ENCODE measurements at regions not wholly inside any gene's neighbourhood (a gene's known extent, or its start where the extent isn't known, plus 50 kb on each side); places are given as distances from the start of the nearest gene placed in this dataset.

DNA sequence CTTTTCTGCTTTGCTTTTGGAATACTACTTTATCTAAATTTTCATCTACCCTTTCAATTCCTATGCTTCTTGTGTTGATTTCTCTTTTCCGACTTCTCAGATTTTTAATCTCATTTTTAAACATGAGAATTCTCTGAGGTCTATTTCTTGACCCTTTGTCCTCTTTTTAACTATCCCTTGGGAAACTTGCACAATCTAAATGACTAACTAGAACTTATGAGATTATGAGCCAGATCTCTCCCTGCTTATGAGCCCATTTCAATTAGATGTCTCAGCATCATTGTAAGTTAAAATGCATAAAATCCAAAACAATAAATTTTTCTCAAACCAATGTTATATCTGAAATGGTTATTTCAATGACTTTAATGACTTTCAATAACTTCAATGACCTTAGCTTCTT, 296.9 kb upstream of the AGTR1 start:
- DNase-seq (no peak), ATAC-seq (ENCODE audit: low FRiP score) (no peak)
- Histone ChIP-seq H3K36me3 (ENCODE audit: control insufficient read depth in 1 of 2, insufficient read depth in 2 of 2, low read length in 1 of 2) (no peaks in the 10 kb centered on the region), H3K4me1 (ENCODE audit: control insufficient read depth in 1 of 2, insufficient read depth in 2 of 2, low read length in 2 of 2) (no peaks in the 10 kb centered on the region), H3K4me3 (ENCODE audit: low read length in 2 of 2) (no peak overlapping the region), H3K9me3 (ENCODE audit: control insufficient read depth, low read length) (no peaks in the 10 kb centered on the region), H3K27ac (ENCODE audit: low read depth in 1 of 2, low read length in 2 of 2) (no peak overlapping the region), H3K27me3 (ENCODE audit: control insufficient read depth in 1 of 2, insufficient read depth in 2 of 2, low read length in 1 of 2) (no peaks in the 10 kb centered on the region)
- intact Hi-C loops (cut with DNase I): no loop called here
- 43 to 56% methylated on average over 1 of the region's 1 CpG for WGBS, 2 donors

DNA sequence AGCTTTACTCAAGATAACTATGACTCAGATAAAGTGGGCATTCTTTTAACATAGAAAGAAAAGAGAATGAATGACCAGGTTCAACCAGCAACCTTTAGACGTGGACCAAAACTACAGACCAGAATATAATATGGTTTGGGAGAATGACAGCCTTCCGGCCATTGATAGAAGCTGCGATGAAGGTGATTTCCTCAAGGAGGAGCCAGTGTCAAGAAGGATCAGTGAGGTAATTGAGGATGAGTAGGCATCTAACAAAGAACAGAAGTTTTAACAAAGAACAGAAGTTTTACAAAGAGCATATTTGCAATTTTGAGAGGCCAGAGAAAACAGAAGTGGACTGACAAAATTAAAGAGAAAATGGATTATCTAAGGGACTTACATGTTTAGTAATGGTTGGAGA, 289.0 kb upstream of the AGTR1 start:
- Histone ChIP-seq H3K4me3 (ENCODE audit: low read length in 2 of 2) (no peak overlapping the region), H3K27ac (ENCODE audit: low read depth in 1 of 2, low read length in 2 of 2) (no peak overlapping the region), H3K27me3 (ENCODE audit: control insufficient read depth in 1 of 2, insufficient read depth in 2 of 2, low read length in 1 of 2) (no peaks in the 10 kb centered on the region), H3K4me1 (ENCODE audit: control insufficient read depth in 1 of 2, insufficient read depth in 2 of 2, low read length in 2 of 2) (no peaks in the 10 kb centered on the region), H3K36me3 (ENCODE audit: control insufficient read depth in 1 of 2, insufficient read depth in 2 of 2, low read length in 1 of 2) (no peaks in the 10 kb centered on the region), H3K9me3 (ENCODE audit: control insufficient read depth, low read length) (no peaks in the 10 kb centered on the region)
- intact Hi-C loops (cut with DNase I): no loop called here
- ATAC-seq (ENCODE audit: low FRiP score) (no peak), DNase-seq (no peak)
- 83 to 88% methylated on average over 3 of the region's 3 CpGs for WGBS, 2 donors

DNA sequence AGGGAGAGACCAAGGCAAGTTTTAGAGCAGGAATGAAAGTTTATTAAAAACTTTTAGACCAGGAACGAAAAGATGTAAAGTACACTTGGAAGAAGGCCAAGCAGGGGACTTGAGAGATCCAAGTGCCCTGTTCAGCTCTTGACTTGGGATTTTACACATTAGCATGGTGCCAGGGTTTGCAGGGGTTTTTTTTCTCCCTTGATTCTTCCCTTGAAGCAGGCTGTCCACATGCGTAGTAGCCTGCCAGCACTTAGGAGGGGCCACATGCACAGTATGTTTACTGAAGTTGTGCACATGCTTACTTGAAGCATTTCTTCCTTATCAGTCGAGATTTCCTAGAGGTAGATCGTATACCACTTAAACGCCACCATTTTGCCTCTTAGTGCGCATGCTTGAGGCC, 277.5 kb upstream of the AGTR1 start:
- intact Hi-C loops (cut with DNase I): no loop called here
- ATAC-seq (ENCODE audit: low FRiP score) (no peak), DNase-seq (no peak)
- no peaks in the 10 kb centered on the region for H3K4me1 ChIP-seq (ENCODE audit: control insufficient read depth in 1 of 2, insufficient read depth in 2 of 2, low read length in 2 of 2)
- H3K27ac ChIP-seq (ENCODE audit: low read depth in 1 of 2, low read length in 2 of 2): no peak overlapping the region
- H3K36me3 ChIP-seq (ENCODE audit: control insufficient read depth in 1 of 2, insufficient read depth in 2 of 2, low read length in 1 of 2): no peaks in the 10 kb centered on the region
- 61 to 66% methylated on average over 6 of the region's 6 CpGs for WGBS, 2 donors
- peaks cover 3% of the 10 kb centered on the region for H3K9me3 ChIP-seq (ENCODE audit: control insufficient read depth, low read length)
- H3K4me3 ChIP-seq (ENCODE audit: low read length in 2 of 2): no peak overlapping the region
- no peaks in the 10 kb centered on the region for H3K27me3 ChIP-seq (ENCODE audit: control insufficient read depth in 1 of 2, insufficient read depth in 2 of 2, low read length in 1 of 2)

DNA sequence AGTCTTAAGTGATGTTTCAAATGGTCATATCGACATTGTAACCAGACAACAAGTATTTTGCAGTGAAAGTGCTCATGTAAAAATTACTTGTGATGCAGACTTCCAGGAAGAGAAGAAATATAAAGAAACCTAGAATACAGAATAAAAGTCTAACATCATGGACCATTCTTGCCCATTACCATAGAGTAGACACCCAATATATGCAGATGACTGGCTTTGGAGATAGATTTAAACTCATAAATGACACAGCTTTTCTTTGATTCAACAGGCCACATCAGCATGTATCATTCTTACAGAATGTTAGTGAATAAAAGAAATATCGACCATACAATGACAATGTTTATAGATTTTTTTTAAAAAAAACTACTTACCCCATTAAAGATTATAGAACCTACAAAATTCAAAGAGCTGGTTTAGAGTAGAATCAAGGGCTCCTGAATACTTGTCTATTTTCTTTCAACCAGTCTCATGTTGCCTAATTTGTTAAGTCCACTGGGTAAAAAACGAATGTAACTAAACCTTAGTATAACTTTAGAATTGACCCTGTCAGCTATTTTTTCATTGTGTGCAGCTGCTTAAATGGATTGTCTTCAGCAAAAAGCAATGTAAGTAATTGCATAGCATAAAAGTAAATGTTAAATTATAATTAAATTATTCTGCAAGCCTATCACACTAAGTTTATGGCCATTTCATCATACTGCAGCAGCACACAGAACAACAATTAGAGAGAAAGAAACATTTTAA, 268.7 kb upstream of the AGTR1 start:
- Histone ChIP-seq H3K36me3 (ENCODE audit: control insufficient read depth in 1 of 2, insufficient read depth in 2 of 2, low read length in 1 of 2) (no peaks in the 10 kb centered on the region), H3K4me3 (ENCODE audit: low read length in 2 of 2) (no peak overlapping the region), H3K9me3 (ENCODE audit: control insufficient read depth, low read length) (no peaks in the 10 kb centered on the region), H3K4me1 (ENCODE audit: control insufficient read depth in 1 of 2, insufficient read depth in 2 of 2, low read length in 2 of 2) (no peaks in the 10 kb centered on the region), H3K27ac (ENCODE audit: low read depth in 1 of 2, low read length in 2 of 2) (no peak overlapping the region), H3K27me3 (ENCODE audit: control insufficient read depth in 1 of 2, insufficient read depth in 2 of 2, low read length in 1 of 2) (no peaks in the 10 kb centered on the region)
- WGBS, 2 donors: 68 to 71% methylated on average over 3 of the region's 3 CpGs
- ATAC-seq (ENCODE audit: low FRiP score): no peak
- intact Hi-C loops (cut with DNase I): no loop called here
- DNase-seq: no peak

DNA sequence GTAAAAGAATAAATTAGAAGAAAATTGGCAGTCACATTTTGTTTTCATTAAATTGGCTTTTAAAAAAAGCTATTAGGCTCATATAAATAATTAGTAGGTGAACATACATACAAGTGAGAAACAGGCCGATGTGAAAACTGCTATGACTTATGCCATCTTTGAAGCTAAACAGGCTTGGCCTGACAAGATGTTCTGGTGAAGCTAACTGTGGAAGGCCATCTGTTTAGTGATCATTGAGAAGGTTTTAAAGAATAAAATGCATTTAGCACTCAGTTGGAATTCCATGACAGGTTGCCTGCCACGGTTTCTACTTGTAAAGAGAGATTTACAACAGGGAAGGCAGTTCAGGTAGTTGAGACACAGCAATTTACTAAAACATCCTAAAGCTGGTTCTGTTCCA, 264.0 kb upstream of the AGTR1 start:
- Histone ChIP-seq H3K36me3 (ENCODE audit: control insufficient read depth in 1 of 2, insufficient read depth in 2 of 2, low read length in 1 of 2) (no peaks in the 10 kb centered on the region), H3K27me3 (ENCODE audit: control insufficient read depth in 1 of 2, insufficient read depth in 2 of 2, low read length in 1 of 2) (no peaks in the 10 kb centered on the region), H3K9me3 (ENCODE audit: control insufficient read depth, low read length) (no peaks in the 10 kb centered on the region), H3K27ac (ENCODE audit: low read depth in 1 of 2, low read length in 2 of 2) (no peak overlapping the region), H3K4me3 (ENCODE audit: low read length in 2 of 2) (no peak overlapping the region), H3K4me1 (ENCODE audit: control insufficient read depth in 1 of 2, insufficient read depth in 2 of 2, low read length in 2 of 2) (no peaks in the 10 kb centered on the region)
- no peak for DNase-seq
- WGBS, 2 donors: 57 to 60% methylated on average over 2 of the region's 2 CpGs
- ATAC-seq (ENCODE audit: low FRiP score): no peak
- intact Hi-C loops (cut with DNase I): no loop called here

DNA sequence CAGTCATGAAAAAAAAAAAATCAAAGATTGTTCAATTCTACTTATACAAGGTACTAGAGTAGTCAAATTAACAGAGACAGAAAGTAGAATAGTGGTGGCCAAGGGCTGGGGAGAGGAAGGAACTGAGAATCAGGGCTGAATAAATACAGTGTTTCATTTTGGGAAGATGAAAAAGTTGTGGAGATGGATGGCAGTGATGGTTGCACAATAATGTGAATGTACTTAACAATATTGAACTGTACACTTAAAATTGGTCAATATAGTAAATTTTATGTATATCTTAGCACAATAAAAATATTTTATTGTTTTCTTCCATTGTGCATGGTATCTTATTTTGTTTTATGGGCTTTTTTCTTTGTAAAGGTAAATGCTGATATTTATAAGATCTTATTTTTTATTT, 262.2 kb upstream of the AGTR1 start:
- H3K9me3 ChIP-seq (ENCODE audit: control insufficient read depth, low read length): peaks cover 1% of the 10 kb centered on the region
- ATAC-seq (ENCODE audit: low FRiP score) (no peak), DNase-seq (no peak)
- no peak overlapping the region for H3K27ac ChIP-seq (ENCODE audit: low read depth in 1 of 2, low read length in 2 of 2)
- no peak overlapping the region for H3K4me3 ChIP-seq (ENCODE audit: low read length in 2 of 2)
- no peaks in the 10 kb centered on the region for H3K36me3 ChIP-seq (ENCODE audit: control insufficient read depth in 1 of 2, insufficient read depth in 2 of 2, low read length in 1 of 2)
- H3K27me3 ChIP-seq (ENCODE audit: control insufficient read depth in 1 of 2, insufficient read depth in 2 of 2, low read length in 1 of 2): no peaks in the 10 kb centered on the region
- intact Hi-C loops (cut with DNase I): no loop called here
- H3K4me1 ChIP-seq (ENCODE audit: control insufficient read depth in 1 of 2, insufficient read depth in 2 of 2, low read length in 2 of 2): no peaks in the 10 kb centered on the region

DNA sequence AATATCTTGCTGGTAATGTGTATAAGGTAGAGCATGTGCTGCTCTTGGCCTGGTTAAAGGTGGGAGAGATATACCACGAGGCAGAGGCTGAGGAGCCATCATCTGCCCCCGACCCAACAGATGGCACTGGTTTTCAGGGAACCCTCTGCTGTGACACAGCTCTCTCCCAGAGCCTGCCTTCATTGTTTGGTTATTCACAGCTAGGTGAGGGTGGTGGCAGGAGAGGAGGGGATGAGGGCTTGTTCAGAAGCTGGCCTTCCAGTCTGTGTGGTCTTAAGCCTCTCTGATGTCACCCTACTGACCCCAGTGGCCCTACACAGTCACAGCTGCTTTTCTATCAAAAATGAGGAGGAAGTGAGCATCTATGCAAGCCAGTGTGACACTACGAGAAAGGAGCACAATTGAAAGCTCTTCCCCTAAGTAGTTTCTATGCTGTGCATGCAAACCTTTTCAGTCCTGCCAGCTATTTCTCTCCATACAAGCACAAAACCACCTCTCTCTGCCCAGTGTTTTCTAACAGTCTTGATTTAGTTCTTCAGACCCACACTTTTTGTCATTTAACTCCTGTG, 258.4 kb upstream of the AGTR1 start:
- no peak for ATAC-seq (ENCODE audit: low FRiP score)
- WGBS, 2 donors: 56 to 57% methylated on average over 3 of the region's 3 CpGs
- peaks cover 1% of the 10 kb centered on the region for H3K9me3 ChIP-seq (ENCODE audit: control insufficient read depth, low read length)
- no peaks in the 10 kb centered on the region for H3K36me3 ChIP-seq (ENCODE audit: control insufficient read depth in 1 of 2, insufficient read depth in 2 of 2, low read length in 1 of 2)
- intact Hi-C loops (cut with DNase I): no loop called here
- H3K27me3 ChIP-seq (ENCODE audit: control insufficient read depth in 1 of 2, insufficient read depth in 2 of 2, low read length in 1 of 2): no peaks in the 10 kb centered on the region
- no peaks in the 10 kb centered on the region for H3K4me1 ChIP-seq (ENCODE audit: control insufficient read depth in 1 of 2, insufficient read depth in 2 of 2, low read length in 2 of 2)
- DNase-seq: no peak
- H3K27ac ChIP-seq (ENCODE audit: low read depth in 1 of 2, low read length in 2 of 2): no peak overlapping the region
- no peak overlapping the region for H3K4me3 ChIP-seq (ENCODE audit: low read length in 2 of 2)

DNA sequence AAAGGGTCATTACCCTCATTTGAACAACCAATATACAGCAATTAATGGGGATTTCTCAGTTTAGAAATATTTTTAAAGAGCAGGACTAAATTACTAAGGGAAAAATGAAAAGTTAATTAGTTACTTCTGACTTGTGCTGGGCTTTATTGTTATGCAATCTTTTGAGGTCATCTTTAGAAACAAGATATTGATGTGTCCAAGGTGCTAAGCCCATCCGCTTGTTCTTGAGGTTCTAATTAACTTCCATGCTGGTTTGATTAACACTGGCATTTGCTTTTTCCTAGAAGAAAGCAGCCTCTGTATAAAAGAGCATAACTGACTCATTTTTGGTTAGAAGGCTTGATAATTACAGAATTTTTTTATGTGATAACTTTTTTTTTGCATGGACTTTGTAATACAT, 256.5 kb upstream of the AGTR1 start:
- H3K27me3 ChIP-seq (ENCODE audit: control insufficient read depth in 1 of 2, insufficient read depth in 2 of 2, low read length in 1 of 2): no peaks in the 10 kb centered on the region
- H3K4me1 ChIP-seq (ENCODE audit: control insufficient read depth in 1 of 2, insufficient read depth in 2 of 2, low read length in 2 of 2): no peaks in the 10 kb centered on the region
- WGBS, 2 donors: 80 to 81% methylated on average over 1 of the region's 1 CpG
- H3K36me3 ChIP-seq (ENCODE audit: control insufficient read depth in 1 of 2, insufficient read depth in 2 of 2, low read length in 1 of 2): no peaks in the 10 kb centered on the region
- intact Hi-C loops (cut with DNase I): no loop called here
- H3K27ac ChIP-seq (ENCODE audit: low read depth in 1 of 2, low read length in 2 of 2): no peak overlapping the region
- ATAC-seq (ENCODE audit: low FRiP score): no peak
- no peak overlapping the region for H3K4me3 ChIP-seq (ENCODE audit: low read length in 2 of 2)
- peaks cover 1% of the 10 kb centered on the region for H3K9me3 ChIP-seq (ENCODE audit: control insufficient read depth, low read length)
- no peak for DNase-seq

DNA sequence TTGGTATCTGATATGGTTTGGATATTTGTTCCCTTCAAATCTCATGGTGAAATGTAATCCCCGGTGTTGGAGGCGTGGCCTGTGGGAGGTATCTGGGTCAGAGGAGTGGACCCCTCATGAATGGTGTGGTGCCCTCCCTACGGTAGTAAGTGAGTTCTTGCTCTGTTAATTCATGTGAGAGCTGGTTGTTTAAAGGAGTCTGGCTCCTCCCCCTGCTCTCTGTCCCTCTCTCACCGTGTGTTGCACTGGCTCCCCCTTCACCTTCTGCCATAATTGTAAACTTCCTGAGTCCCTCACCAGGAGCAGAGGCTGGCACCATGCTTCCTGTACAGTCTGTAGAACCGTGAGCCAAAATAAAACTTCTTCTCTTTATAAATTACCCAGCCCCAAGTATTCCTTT, 246.9 kb upstream of the AGTR1 start:
- no peaks in the 10 kb centered on the region for H3K4me1 ChIP-seq (ENCODE audit: control insufficient read depth in 1 of 2, insufficient read depth in 2 of 2, low read length in 2 of 2)
- WGBS, 2 donors: 50 to 55% methylated on average over 5 of the region's 5 CpGs
- no peak overlapping the region for H3K4me3 ChIP-seq (ENCODE audit: low read length in 2 of 2)
- no peaks in the 10 kb centered on the region for H3K27me3 ChIP-seq (ENCODE audit: control insufficient read depth in 1 of 2, insufficient read depth in 2 of 2, low read length in 1 of 2)
- H3K9me3 ChIP-seq (ENCODE audit: control insufficient read depth, low read length): no peaks in the 10 kb centered on the region
- H3K27ac ChIP-seq (ENCODE audit: low read depth in 1 of 2, low read length in 2 of 2): no peak overlapping the region
- no peak for ATAC-seq (ENCODE audit: low FRiP score)
- no peak for DNase-seq
- H3K36me3 ChIP-seq (ENCODE audit: control insufficient read depth in 1 of 2, insufficient read depth in 2 of 2, low read length in 1 of 2): no peaks in the 10 kb centered on the region
- intact Hi-C loops (cut with DNase I): no loop called here
